AG10803 (cell line): ENCODE measurements at regions not wholly inside any gene's neighbourhood (a gene's known extent, or its start where the extent isn't known, plus 50 kb on each side); places are given as distances from the start of the nearest gene placed in this dataset.

Experiments
- DNase-seq: peaks from one replicate; pipeline ENCODE4 v3.0.0; 2010; ENCODE audit warnings: low read depth
- H3K4me3 ChIP-seq: 2 replicates; pipeline ENCODE4 v1.5.1; 2011; ENCODE audit warnings: mild to moderate bottlenecking, low read length, control low read depth
- CTCF ChIP-seq: conservative IDR thresholded peaks from 2 replicates; pipeline ENCODE4 v1.5.1; 2011; ENCODE audit warnings: mild to moderate bottlenecking, low read length, control low read depth, inconsistent platforms

GRCh38 chr14:42437809-42438208 is 831.1 kb downstream of the LRFN5 start:
- no peak for TF ChIP-seq CTCF
- no peak for DNase-seq
- H3K4me3 ChIP-seq, result no peak overlapping the region

GRCh38 chr14:42429401-42429800 is 822.7 kb downstream of the LRFN5 start:
- no peak for DNase-seq
- no peak for TF ChIP-seq CTCF
- H3K4me3 ChIP-seq, result no peak overlapping the region

GRCh38 chr14:42428996-42429395 is 822.3 kb downstream of the LRFN5 start:
- DNase-seq, result no peak
- TF ChIP-seq CTCF, result no peak
- no peak overlapping the region for H3K4me3 ChIP-seq

GRCh38 chr14:42424501-42424900 is 817.8 kb downstream of the LRFN5 start:
- no peak for TF ChIP-seq CTCF
- H3K4me3 ChIP-seq, result no peak overlapping the region
- DNase-seq, result no peak

GRCh38 chr14:42421377-42422078 is 814.9 kb downstream of the LRFN5 start:
- no peak for TF ChIP-seq CTCF
- DNase-seq, result no peak
- no peak overlapping the region for H3K4me3 ChIP-seq

- no peak for TF ChIP-seq CTCF
- no peak overlapping the region for H3K4me3 ChIP-seq
- DNase-seq, result no peak
Observed at GRCh38 chr14:42420071-42420470, 813.4 kb downstream of the LRFN5 start.

- no peak for TF ChIP-seq CTCF
- DNase-seq, result no peak
Observed at GRCh38 chr14:42407153-42407552, 800.5 kb downstream of the LRFN5 start.

More at GRCh38 chr14:42407153-42407552, 800.5 kb downstream of the LRFN5 start:
- H3K4me3 ChIP-seq, result no peak overlapping the region
